HG03175 (cell line): ENCODE measurements at regions not wholly inside any gene's neighbourhood (a gene's known extent, or its start where the extent isn't known, plus 50 kb on each side); places are given as distances from the start of the nearest gene placed in this dataset.
"Not testable (repeated sequence)": the region's sequence is repeated elsewhere in the genome, so short reads cannot be mapped to it uniquely, and the experiment has no call there.

Source experiments
- ATAC-seq: cut with Tn5 transposase; IDR thresholded peaks from one replicate; pipeline ENCODE4 v1.9.1; 2021; ENCODE audit warnings: mild to moderate bottlenecking, moderate library complexity; ENCODE audit not compliant: unreplicated experiment

- ATAC-seq = no peak
Measured at GRCh38 chr16:87041286-87041685, 275.9 kb downstream of the C16orf95 start.

- ATAC-seq = no peak
Measured at GRCh38 chr16:87042551-87043230, 274.5 kb downstream of the C16orf95 start.

- no peak for ATAC-seq
Measured at GRCh38 chr16:87043231-87044031, 273.8 kb downstream of the C16orf95 start.

DNA sequence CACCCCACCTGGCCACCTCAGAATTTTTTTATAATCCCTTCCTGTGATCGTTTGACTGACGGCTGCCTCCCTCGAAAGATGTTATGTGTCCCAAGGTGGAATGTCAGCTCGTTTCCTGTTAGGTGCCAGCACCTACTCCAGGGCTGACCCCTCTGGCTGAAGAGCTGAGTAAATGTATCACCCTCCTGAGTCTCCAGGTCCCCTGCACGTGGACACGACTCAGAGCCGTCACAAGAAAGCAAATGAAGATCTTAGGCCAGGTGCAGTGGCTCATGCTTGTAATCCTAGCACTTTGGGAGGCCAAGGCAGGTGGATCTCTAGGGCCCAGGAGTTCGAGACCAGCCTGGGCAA, 273.2 kb downstream of the C16orf95 start:
- no peak for ATAC-seq

DNA sequence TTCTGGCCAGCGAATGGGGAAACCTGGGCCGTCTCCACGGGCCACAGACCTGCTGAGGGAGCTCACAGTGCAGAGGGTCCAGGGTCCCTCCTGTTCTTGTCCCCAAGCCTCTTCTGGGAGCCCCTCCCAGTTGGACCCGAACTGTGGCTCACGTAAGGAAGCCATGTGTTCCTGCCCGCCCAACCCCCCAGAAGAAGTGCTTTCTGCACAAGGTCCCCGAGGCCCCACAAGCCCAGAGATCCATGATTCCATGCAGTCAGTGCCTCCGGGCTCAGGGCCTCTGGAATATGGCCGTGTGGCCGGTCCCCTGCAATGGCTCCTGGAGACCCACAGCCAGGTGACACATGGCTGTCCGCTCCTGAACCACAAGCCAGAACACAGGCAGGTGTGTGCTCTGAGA, 272.4 kb downstream of the C16orf95 start:
- ATAC-seq = no peak

GRCh38 chr16:87045466-87046216, 271.6 kb downstream of the C16orf95 start:
- ATAC-seq = no peak

DNA sequence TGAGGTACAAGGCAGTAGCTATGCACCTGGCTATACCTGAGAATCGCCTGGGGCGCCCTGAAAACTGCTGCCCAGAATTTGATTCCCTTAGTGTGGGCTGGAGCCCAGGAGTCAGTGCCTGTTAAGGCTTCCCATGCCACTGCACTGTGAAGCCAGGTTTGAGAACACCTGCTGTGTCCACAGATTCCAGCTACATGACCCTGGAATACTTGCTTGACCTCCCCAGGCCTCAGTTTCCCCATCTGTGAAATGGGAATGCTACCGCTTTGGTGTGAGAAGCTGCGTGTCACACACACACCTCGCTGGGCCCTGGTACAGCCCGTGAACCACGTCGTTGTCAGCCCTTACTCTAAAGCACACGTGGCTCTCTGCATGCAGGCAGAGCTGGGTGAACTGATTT, 271.0 kb downstream of the C16orf95 start:
- no peak for ATAC-seq

DNA sequence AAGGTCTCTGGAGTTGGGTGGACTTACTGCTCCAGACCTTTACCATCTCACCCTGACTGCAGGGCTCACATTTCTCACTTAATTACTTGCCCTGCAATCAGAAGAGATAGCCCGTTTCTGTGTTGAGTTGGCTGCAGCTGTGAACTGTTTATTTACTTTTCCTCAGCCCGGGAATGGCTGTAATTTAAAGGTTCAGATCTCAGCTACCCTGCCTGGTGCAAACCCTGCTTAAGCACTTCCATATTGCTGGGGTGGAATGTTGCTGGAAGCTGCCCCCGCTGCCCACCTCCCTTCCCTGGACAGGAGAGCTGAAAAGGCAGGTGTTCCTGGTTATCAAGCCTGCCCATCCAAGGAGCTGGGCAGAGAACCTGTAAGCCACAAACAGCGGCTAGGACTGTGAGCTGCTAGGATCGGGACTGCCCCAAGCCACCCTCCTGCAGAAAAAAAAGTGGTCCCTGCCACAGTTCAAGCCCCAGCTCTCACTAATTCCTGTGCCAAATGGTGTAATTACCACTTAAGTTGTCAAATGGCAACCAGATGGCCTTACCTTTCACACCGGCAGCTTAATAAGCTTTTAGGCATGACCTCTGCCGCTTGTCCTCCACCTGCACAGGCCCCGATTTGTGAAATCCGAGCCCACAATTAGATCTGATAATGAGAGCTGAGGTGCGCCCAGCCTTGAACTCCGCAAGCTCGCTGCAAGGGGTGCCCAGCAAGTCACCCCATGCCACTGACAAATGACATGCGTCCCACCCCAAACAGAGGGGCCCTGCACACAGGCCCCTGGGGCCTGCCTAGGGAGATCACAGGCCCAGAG, 269.8 kb downstream of the C16orf95 start:
- ATAC-seq = no peak

- no peak for ATAC-seq
Measured at GRCh38 chr16:87048038-87048729, 269.0 kb downstream of the C16orf95 start.

- ATAC-seq = no peak
Measured at GRCh38 chr16:87048730-87049115, 268.5 kb downstream of the C16orf95 start.

- ATAC-seq = not testable (repeated sequence)
Measured at GRCh38 chr16:87049216-87049615, 268.0 kb downstream of the C16orf95 start.

DNA sequence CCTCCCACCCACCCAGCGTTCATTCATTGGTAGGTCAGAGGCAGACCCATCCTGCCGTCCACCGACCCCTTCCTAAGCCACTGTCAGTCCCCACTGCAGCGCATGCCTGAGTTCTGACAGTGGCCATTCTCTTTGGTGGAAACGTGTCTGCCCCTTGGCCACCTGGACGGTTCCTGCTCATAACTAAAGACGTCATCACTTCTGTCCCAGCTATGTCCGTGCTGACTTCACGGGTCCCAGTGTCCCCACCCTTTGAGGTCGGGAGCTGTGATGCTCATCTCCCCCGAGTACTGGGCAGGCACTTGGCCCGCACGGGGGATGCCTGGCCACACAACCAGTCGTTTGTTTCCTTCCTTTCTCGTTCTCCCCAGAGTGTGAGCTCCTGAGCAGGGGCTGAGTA, 267.1 kb downstream of the C16orf95 start:
- ATAC-seq = no peak

DNA sequence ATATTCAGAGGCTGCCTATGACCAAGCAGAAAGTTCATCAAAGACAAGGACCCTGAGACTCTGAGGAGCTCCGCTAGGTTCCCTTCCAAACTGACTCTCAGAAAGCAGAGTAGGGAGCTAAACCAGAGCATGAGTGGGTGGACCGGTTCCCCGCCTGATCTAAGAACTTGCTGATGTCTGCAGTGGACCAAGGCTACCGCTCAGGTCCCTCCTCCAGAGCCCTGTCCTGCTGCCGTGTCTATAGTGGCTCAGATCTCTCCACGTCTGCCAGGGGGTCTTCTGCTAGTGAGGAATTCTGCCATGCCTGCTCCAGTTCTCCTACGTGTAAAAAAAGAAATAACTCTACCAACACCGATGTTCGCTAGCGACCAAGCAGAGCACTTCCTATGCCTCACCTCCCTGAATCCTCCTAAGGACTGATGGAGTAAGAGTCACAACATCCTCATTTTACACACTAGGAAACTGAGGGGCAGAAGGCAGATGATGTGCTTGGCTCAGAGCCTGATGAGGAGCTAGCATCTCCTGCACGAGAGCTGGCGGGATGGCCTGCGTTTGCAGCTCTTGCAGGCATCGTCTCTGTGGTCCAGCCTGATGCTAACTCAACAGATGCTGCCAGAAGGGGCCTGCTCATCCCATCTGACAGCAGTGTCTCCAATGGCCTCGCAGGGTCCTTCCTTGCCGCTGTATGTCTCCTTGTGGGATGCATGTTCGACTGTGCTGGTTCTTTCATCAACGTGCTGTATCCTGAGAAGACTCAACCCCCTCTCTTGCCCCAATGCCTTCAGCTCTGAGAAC, 265.5 kb downstream of the C16orf95 start:
- ATAC-seq = no peak

- ATAC-seq = no peak
Measured at GRCh38 chr16:87052506-87052905, 264.7 kb downstream of the C16orf95 start.

GRCh38 chr16:87053016-87053982, 263.9 kb downstream of the C16orf95 start:
- no peak for ATAC-seq

DNA sequence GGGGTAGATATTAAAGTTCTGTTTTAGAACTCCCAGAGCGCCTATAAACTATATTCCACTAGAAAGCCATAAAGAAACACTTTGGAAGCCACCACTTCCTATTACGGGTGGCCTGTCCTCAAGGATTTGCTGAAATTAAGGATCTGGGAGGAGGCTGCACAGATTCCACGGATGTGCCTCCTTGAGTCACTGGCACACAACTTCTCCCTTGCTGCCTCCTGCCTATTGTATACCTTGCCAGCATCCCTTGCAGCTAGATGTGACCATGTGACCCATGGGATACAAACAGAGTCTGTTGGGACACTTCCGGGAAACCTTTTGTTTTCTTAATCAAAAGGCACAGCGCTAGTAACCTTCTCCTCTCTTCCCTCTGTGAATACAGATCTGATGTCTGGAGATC, 263.0 kb downstream of the C16orf95 start:
- no peak for ATAC-seq

- ATAC-seq = no peak
Measured at GRCh38 chr16:87054856-87055255, 262.3 kb downstream of the C16orf95 start.

GRCh38 chr16:87056083-87056482, 261.1 kb downstream of the C16orf95 start:
- ATAC-seq = no peak
